K562 (cell line): ENCODE measurements at regions not wholly inside any gene's neighbourhood (a gene's known extent, or its start where the extent isn't known, plus 50 kb on each side); places are given as distances from the start of the nearest gene placed in this dataset.
A peak's percentile ranks its signal among the peaks of the same experiment; 100 is the strongest.
"Not testable (repeated sequence)": the region's sequence is repeated elsewhere in the genome, so short reads cannot be mapped to it uniquely, and the experiment has no call there.

Source experiments
- ATAC-seq: fragments of 200-7000 bp; cut with Tn5 transposase; 3 replicates; pipeline ENCODE4 v1.9.1; 2020; ENCODE audit warnings: moderate library complexity
- BruUV-seq: library from RNA; stranded (reverse); fragments of 400-500 nt; replicated peaks from 2 replicates; lab custom pipeline; 2021; lab: Mats Ljungman, UMichigan
- CTCF ChIA-PET: fragments of 300-600 bp; formaldehyde crosslinking; extraction: SDS; loops from one replicate; lab custom pipeline; 2021; ENCODE audit warnings: low intra/inter-chr PET ratio; lab: Yijun Ruan, JAX
- POLR2A ChIA-PET: fragments of 300-600, 350-650 bp; sonication (Branson Sonifier 250); formaldehyde crosslinking; extraction: SDS; loops from one replicate; lab custom pipeline; 2021; ENCODE audit warnings: antibody characterized with exemption, inconsistent platforms; lab: Yijun Ruan, JAX
- DNase-seq, 4 experiments: peaks; one replicate each; pipeline versions ENCODE4 v3.0.0 to v3.0.0-alpha.2; 2011 to 2018; ENCODE audit warnings: low spot score in 3 of 4, mixed read lengths in 3 of 4; ENCODE audit errors: extremely low read depth in 1 of 4
- FAIRE-seq: peaks from 2 replicates; lab custom pipeline; 2011; peaks lifted over from hg19 to GRCh38; lab: Jason Lieb, UNC
- H2AFZ ChIP-seq: 2 replicates; pipeline ENCODE4 v1.6.0; 2011; ENCODE audit warnings: low read depth, low read length, control low read depth, inconsistent platforms
- H3K27ac ChIP-seq: fragments of 200-600 bp; 3 replicates; pipeline ENCODE4 v1.8.0; 2011; ENCODE audit warnings: low read depth, mild to moderate bottlenecking, control low read depth, inconsistent platforms, low read length, moderate library complexity, mixed read lengths; ENCODE audit errors: extremely low read depth
- H3K27me3 ChIP-seq, 2 experiments: fragments of 300-600 bp in 1 of 2; 2 replicates in 1 of 2; 3 replicates in 1 of 2; pipeline versions ENCODE4 v1.6.0 to v1.8.0; 2011; ENCODE audit warnings: inconsistent platforms in 2 of 2, low read length in 2 of 2, mild to moderate bottlenecking in 1 of 2, mixed read lengths in 1 of 2, moderate library complexity in 1 of 2; ENCODE audit not compliant: control insufficient read depth in 2 of 2, insufficient read depth in 2 of 2
- H3K36me3 ChIP-seq: fragments of 300-600 bp; 3 replicates; pipeline ENCODE4 v1.8.0; 2011; ENCODE audit warnings: mild to moderate bottlenecking, low read length, inconsistent platforms; ENCODE audit not compliant: control insufficient read depth, insufficient read depth
- H3K4me1 ChIP-seq, 2 experiments: fragments of 200-600 bp in 1 of 2; replicated peaks in 1 of 2; 2 replicates in 1 of 2; 3 replicates in 1 of 2; pipeline versions ENCODE4 v1.5.1 to v1.8.0; 2011; ENCODE audit warnings: inconsistent platforms in 2 of 2, low read length in 2 of 2, mild to moderate bottlenecking in 1 of 2, mixed read lengths in 1 of 2, moderate library complexity in 1 of 2; ENCODE audit not compliant: control insufficient read depth in 2 of 2, insufficient read depth in 2 of 2
- H3K4me2 ChIP-seq: 2 replicates; pipeline ENCODE4 v1.6.1; 2011; ENCODE audit warnings: low read length, control low read depth, inconsistent platforms, mixed read lengths; ENCODE audit not compliant: insufficient read depth
- H3K4me3 ChIP-seq: fragments of 200-600 bp; sonication (generic), shearing (Covaris generic); 2 replicates; pipeline ENCODE4 v1.5.1; 2016; ENCODE audit warnings: control low read depth, inconsistent platforms
- H3K79me2 ChIP-seq: fragments of 200-600 bp; 3 replicates; pipeline ENCODE4 v1.8.0; 2011; ENCODE audit warnings: low read length, inconsistent platforms; ENCODE audit not compliant: control insufficient read depth, insufficient read depth
- H3K9ac ChIP-seq, 2 experiments: 2 replicates each; pipeline versions ENCODE4 v1.6.0 to v1.6.1; 2011; ENCODE audit warnings: low read depth in 2 of 2, low read length in 2 of 2, control low read depth in 1 of 2, inconsistent platforms in 1 of 2, mild to moderate bottlenecking in 1 of 2, mixed read lengths in 1 of 2; ENCODE audit not compliant: insufficient read depth in 1 of 2
- H3K9me1 ChIP-seq: one replicate; pipeline ENCODE4 v1.6.0; 2011; ENCODE audit warnings: inconsistent platforms, mild to moderate bottlenecking, low read length, moderate library complexity; ENCODE audit not compliant: control insufficient read depth, insufficient read depth
- H3K9me3 ChIP-seq: replicated peaks from 2 replicates; pipeline ENCODE4 v1.5.1; 2011; ENCODE audit warnings: low read depth, low read length, inconsistent platforms; ENCODE audit not compliant: control insufficient read depth, insufficient read depth
- H4K20me1 ChIP-seq: replicated peaks from 2 replicates; pipeline ENCODE4 v1.6.1; 2011; ENCODE audit warnings: low read length, inconsistent platforms, mixed read lengths; ENCODE audit not compliant: control insufficient read depth, insufficient read depth
- ATF7 ChIP-seq: fragments of 450-650 bp; IDR thresholded peaks from 2 replicates; pipeline ENCODE4 v1.7.1; 2014; ENCODE audit warnings: mild to moderate bottlenecking, moderate library complexity
- CTBP1 ChIP-seq: fragments of 450-650 bp; IDR thresholded peaks from 2 replicates; pipeline ENCODE4 v1.6.1; 2016; ENCODE audit warnings: borderline replicate concordance
- JUNB ChIP-seq: fragments of 450-650 bp; formaldehyde crosslinking; conservative IDR thresholded peaks from 2 replicates; pipeline ENCODE4 v1.4.0; 2020; ENCODE audit warnings: mild to moderate bottlenecking
- NFIC ChIP-seq: fragments of 450-650 bp; IDR thresholded peaks from 2 replicates; pipeline ENCODE4 v1.6.1; 2017; ENCODE audit warnings: mild to moderate bottlenecking, inconsistent platforms
- NFIX ChIP-seq: fragments of 250-450 bp; sonication (Bioruptor Pico); IDR thresholded peaks from 2 replicates; pipeline ENCODE4 v1.4.0; 2020; ENCODE audit warnings: low read depth, mild to moderate bottlenecking, moderate library complexity
- RNF219 ChIP-seq: fragments of 250-450 bp; sonication (Bioruptor Pico); IDR thresholded peaks from 2 replicates; pipeline ENCODE4 v1.5.0; 2022; ENCODE audit warnings: mild to moderate bottlenecking
- SMARCA4 ChIP-seq: fragments of 450-650 bp; IDR thresholded peaks from 2 replicates; pipeline ENCODE4 v1.6.1; 2016
- THRAP3 ChIP-seq: fragments of 450-650 bp; IDR thresholded peaks from 2 replicates; pipeline ENCODE4 v1.6.1; 2016; ENCODE audit warnings: mild to moderate bottlenecking, inconsistent platforms, borderline replicate concordance
- ZBTB7A ChIP-seq: IDR thresholded peaks from 2 replicates; pipeline ENCODE4 v1.6.1; 2011; ENCODE audit warnings: low read depth, mild to moderate bottlenecking, low read length, moderate library complexity, borderline replicate concordance; ENCODE audit not compliant: control insufficient read depth
- ZBTB9 ChIP-seq: fragments of 450-650 bp; formaldehyde crosslinking; IDR thresholded peaks from 2 replicates; pipeline ENCODE4 v1.4.0; 2020; ENCODE audit warnings: mild to moderate bottlenecking, moderate library complexity
- ZNF146 ChIP-seq: IDR thresholded peaks from one replicate; pipeline ENCODE4 v1.6.1; 2018; ENCODE audit warnings: missing compliant biosample characterization; ENCODE audit not compliant: unreplicated experiment
- WGBS: fragments of 100-300 bp; shearing (Covaris generic); methylation state at CpG from one replicate; pipeline ENCODE4 v1.1.6; 2016; ENCODE audit warnings: low coverage, mixed read lengths; ENCODE audit not compliant: insufficient coverage; ENCODE audit errors: missing lambda C conversion rate; 5-methylcytosine and 5-hydroxymethylcytosine counted together
- in situ Hi-C: fragments of 300-500 bp; cut with MboI; formaldehyde crosslinking; loops from 4 replicates; pipeline ENCODE4 v1.15.0; 2018; ENCODE audit warnings: inconsistent platforms, mixed read lengths
- intact Hi-C: fragments of 100-400 bp; cut with micrococcal nuclease; formaldehyde crosslinking; loops from 2 replicates; pipeline ENCODE4 v1.14.2; 2022

GRCh38 chr19:28084659-28085157, 1128.2 kb downstream of the UQCRFS1 start:
- BruUV-seq, CTCF ChIA-PET, DNase-seq, H3K9me1 ChIP-seq, POLR2A ChIA-PET, H3K9ac ChIP-seq, H3K27me3 ChIP-seq, intact Hi-C loops, H4K20me1 ChIP-seq, H3K36me3 ChIP-seq, H3K27ac ChIP-seq, H3K79me2 ChIP-seq, in situ Hi-C loops, H3K4me3 ChIP-seq, H2AFZ ChIP-seq, FAIRE-seq, H3K9me3 ChIP-seq, H3K4me2 ChIP-seq, ATAC-seq, H3K4me1 ChIP-seq: not testable (repeated sequence)
- TF ChIP-seq ZNF146 (CRISPR knock-in tag) (peak; percentile 10), NFIC (peak; percentile 70), NFIX (CRISPR knock-in tag) (peak; percentile 52; the same call in 1 of the 2 replicates)
- WGBS, result 0% methylated on average over 1 of the region's 1 CpG

GRCh38 chr19:28076628-28077027, 1136.3 kb downstream of the UQCRFS1 start:
- POLR2A ChIA-PET, result interaction anchor here (0.9 kb wide), 1 partner anchor 22 kb away, joined by 3 read pairs; no protein-coding TSS in a partner anchor
- no peak overlapping the region for H3K27ac ChIP-seq
- H2AFZ ChIP-seq, result no peak overlapping the region
- no peaks in the 10 kb centered on the region; the same call in 2 of the 3 replicates for H3K79me2 ChIP-seq
- DNase-seq, result no peak
- BruUV-seq, result no TSS peak
- no peak overlapping the region for H3K9ac ChIP-seq
- no peak overlapping the region for H3K4me2 ChIP-seq
- no peaks in the 10 kb centered on the region for H4K20me1 ChIP-seq
- intact Hi-C loops (no loop called here), in situ Hi-C loops (no loop called here)
- CTCF ChIA-PET, result no interaction called here
- no peaks in the 10 kb centered on the region for H3K4me1 ChIP-seq
- H3K9me1 ChIP-seq, result no peaks in the 10 kb centered on the region
- H3K27me3 ChIP-seq, result no peaks in the 10 kb centered on the region
- H3K36me3 ChIP-seq, result no peaks in the 10 kb centered on the region
- 0% methylated on average over 4 of the region's 4 CpGs for WGBS
- no peak overlapping the region for H3K4me3 ChIP-seq
- no peaks in the 10 kb centered on the region for H3K9me3 ChIP-seq
- FAIRE-seq, result no peak
- ATAC-seq, result no peak
- TF ChIP-seq JUNB (CRISPR knock-in tag) (no peak), CTBP1 (no peak), ZBTB9 (CRISPR knock-in tag) (no peak), SMARCA4 (no peak), RNF219 (no peak), THRAP3 (no peak), ZBTB7A (no peak), ATF7 (no peak)
